Transverse colon (tissue), 4 donors: ENCODE measurements at regions not wholly inside any gene's neighbourhood (a gene's known extent, or its start where the extent isn't known, plus 50 kb on each side); places are given as distances from the start of the nearest gene placed in this dataset.

Experiments used
- DNase-seq: peaks from one replicate; pipeline ENCODE4 v3.0.0-alpha.2; 2019
- H3K27ac ChIP-seq, 4 donors: fragments of 200-600 bp; sonication (generic); 2 replicates each; pipeline ENCODE4 v1.5.1; 2016 to 2018; ENCODE audit warnings: inconsistent platforms in 4 of 4
- H3K27me3 ChIP-seq: fragments of 200-600 bp; sonication (generic); 2 replicates; pipeline ENCODE4 v1.5.1; 2017; ENCODE audit warnings: inconsistent platforms
- H3K36me3 ChIP-seq, 4 donors: fragments of 200-600 bp; sonication (generic); 2 replicates each; pipeline ENCODE4 v1.5.1; 2017 to 2019; ENCODE audit warnings: inconsistent platforms in 4 of 4
- H3K4me1 ChIP-seq, 4 donors: fragments of 200-600 bp; sonication (generic); 2 replicates each; pipeline ENCODE4 v1.5.1; 2017 to 2020; ENCODE audit warnings: inconsistent platforms in 4 of 4
- H3K4me3 ChIP-seq, 4 donors: fragments of 200-600 bp; sonication (generic); 1 replicate in 1 of 4; 2 replicates in 3 of 4; pipeline versions ENCODE4 v1.5.1 to v1.6.1; 2017 to 2019; ENCODE audit warnings: inconsistent platforms in 4 of 4
- H3K9me3 ChIP-seq, 2 donors: fragments of 200-600 bp; sonication (generic); 2 replicates each; pipeline ENCODE4 v1.5.1; 2017 to 2019; ENCODE audit warnings: inconsistent platforms in 2 of 2
- CTCF ChIP-seq, 5 experiments: fragments of 200-600 bp in 3 of 5; fragments of 450-650 bp in 2 of 5; sonication (generic) in 3 of 5; IDR thresholded peaks; 1 replicate in 2 of 5; 2 replicates in 3 of 5; pipeline ENCODE4 v1.5.1; 2016 to 2017; ENCODE audit warnings: antibody characterized with exemption in 5 of 5, inconsistent platforms in 3 of 5, mild to moderate bottlenecking in 2 of 5, moderate library complexity in 1 of 5
- EP300 ChIP-seq: sonication (generic); formaldehyde crosslinking; IDR thresholded peaks from one replicate; pipeline ENCODE4 v1.6.1; 2017; ENCODE audit warnings: antibody characterized with exemption, low read depth
- POLR2A ChIP-seq: fragments of 450-650 bp; IDR thresholded peaks from one replicate; pipeline ENCODE4 v1.6.1; 2016; ENCODE audit warnings: antibody characterized with exemption, mild to moderate bottlenecking, moderate library complexity
- POLR2AphosphoS5 ChIP-seq, 3 donors: sonication (generic); formaldehyde crosslinking; IDR thresholded peaks; one replicate each; pipeline ENCODE4 v1.6.1; 2016; ENCODE audit warnings: antibody characterized with exemption in 3 of 3
- WGBS, 2 donors: methylation state at CpG; one replicate each; pipeline ENCODE4 v1.1.5; 2018; ENCODE audit warnings: low coverage in 1 of 2; 5-methylcytosine and 5-hydroxymethylcytosine counted together
- in situ Hi-C, 4 donors: fragments of 200-750 bp; cut with MboI; loops; one replicate each; pipeline versions ENCODE4 v1.15.0 to v1.15.1; 2017; ENCODE audit warnings: low sequenced_read_pairs in 3 of 4, low pct_ligation_motif_present in 1 of 4, low pct_unique_long_range_greater_than_20kb in 1 of 4
- intact Hi-C: fragments of 100-400 bp; cut with DNase I; formaldehyde crosslinking; loops from one replicate; pipeline ENCODE4 v1.15.1; 2023; ENCODE audit warnings: low total_unique reads

GRCh38 chr7:25928549-25929330, 223.3 kb upstream of the NFE2L3 start:
- no peak overlapping the region for H3K27ac ChIP-seq
- 86% methylated on average over 5 of the region's 5 CpGs; no CpG with 5 or more reads in 1 of the 2 donors for WGBS, 2 donors
- H3K36me3 ChIP-seq, result no peaks in the 10 kb centered on the region
- H3K4me3 ChIP-seq, result no peak overlapping the region
- no peaks in the 10 kb centered on the region for H3K27me3 ChIP-seq
- no peaks in the 10 kb centered on the region for H3K4me1 ChIP-seq
- DNase-seq, result no peak
- peaks cover under 1 to 7% of the 10 kb centered on the region in 2 donors for H3K9me3 ChIP-seq
- TF ChIP-seq EP300 (no peak), POLR2AphosphoS5 (IDR thresholded peaks at IDR 0.05) (no peak), CTCF (IDR thresholded peaks at IDR 0.05) (no peak), POLR2A (no peak)
- in situ Hi-C loops, result no loop called here
- intact Hi-C loops, result no loop called here

GRCh38 chr7:25929448-25929847, 222.6 kb upstream of the NFE2L3 start:
- Histone ChIP-seq H3K9me3 (peaks cover 7 to 13% of the 10 kb centered on the region in 2 donors), H3K36me3 (no peaks in the 10 kb centered on the region), H3K4me1 (no peaks in the 10 kb centered on the region), H3K4me3 (no peak overlapping the region), H3K27me3 (no peaks in the 10 kb centered on the region), H3K27ac (no peak overlapping the region)
- whole genome bisulfite sequencing, 2 donors, result 80 to 93% methylated on average over 2 to 5 of the region's 5 CpGs
- DNase-seq, result no peak
- in situ Hi-C loops, result no loop called here
- intact Hi-C loops, result no loop called here
- TF ChIP-seq EP300, result no peak
- no peak for TF ChIP-seq CTCF (IDR thresholded peaks at IDR 0.05)
- no peak for TF ChIP-seq POLR2A
- no peak for TF ChIP-seq POLR2AphosphoS5 (IDR thresholded peaks at IDR 0.05)

GRCh38 chr7:25930492-25931048, 221.4 kb upstream of the NFE2L3 start:
- 89 to 93% methylated on average over 5 of the region's 5 CpGs for WGBS, 2 donors

GRCh38 chr7:25931156-25931555, 220.8 kb upstream of the NFE2L3 start:
- DNase-seq, result no peak
- in situ Hi-C loops, result no loop called here
- WGBS, 2 donors, result 14 to 57% methylated on average over 1 of the region's 1 CpG
- H3K27ac ChIP-seq, result no peak overlapping the region
- no peaks in the 10 kb centered on the region for H3K27me3 ChIP-seq
- no peaks in the 10 kb centered on the region for H3K4me1 ChIP-seq
- no peak overlapping the region for H3K4me3 ChIP-seq
- H3K36me3 ChIP-seq, result no peaks in the 10 kb centered on the region
- no peak for TF ChIP-seq CTCF (IDR thresholded peaks at IDR 0.05)
- TF ChIP-seq POLR2AphosphoS5 (IDR thresholded peaks at IDR 0.05), result no peak
- no peak for TF ChIP-seq EP300
- intact Hi-C loops, result no loop called here
- peaks cover 11 to 18% of the 10 kb centered on the region in 2 donors for H3K9me3 ChIP-seq

More at GRCh38 chr7:25930492-25931048, 221.4 kb upstream of the NFE2L3 start:
- Histone ChIP-seq H3K4me3 (no peak overlapping the region), H3K27ac (no peak overlapping the region), H3K4me1 (no peaks in the 10 kb centered on the region), H3K27me3 (no peaks in the 10 kb centered on the region), H3K9me3 (peaks cover 11 to 18% of the 10 kb centered on the region in 2 donors), H3K36me3 (no peaks in the 10 kb centered on the region)
- TF ChIP-seq EP300 (no peak), CTCF (IDR thresholded peaks at IDR 0.05) (no peak), POLR2AphosphoS5 (IDR thresholded peaks at IDR 0.05) (no peak), POLR2A (no peak)
- in situ Hi-C loops, result no loop called here
- DNase-seq, result no peak
- intact Hi-C loops, result no loop called here
